MM.1S (cell line): ENCODE measurements at regions not wholly inside any gene's neighbourhood (a gene's known extent, or its start where the extent isn't known, plus 50 kb on each side); places are given as distances from the start of the nearest gene placed in this dataset.

ENCODE experiments used
- DNase-seq: peaks from one replicate; pipeline ENCODE4 v3.0.0-alpha.2; 2015
- H2AFZ ChIP-seq: fragments of 300-600 bp; sonication (generic); 2 replicates; pipeline ENCODE4 v1.6.0; 2016; ENCODE audit warnings: antibody characterized with exemption, low read length
- H3F3A ChIP-seq: fragments of 300-600 bp; sonication (generic); 2 replicates; pipeline ENCODE4 v1.6.1; 2016; ENCODE audit warnings: mild to moderate bottlenecking, antibody characterized with exemption, low read length, moderate library complexity, mixed read lengths; ENCODE audit not compliant: insufficient read depth
- H3K27ac ChIP-seq: fragments of 300-600 bp; sonication (generic); 2 replicates; pipeline ENCODE4 v1.5.1; 2016; ENCODE audit warnings: mild to moderate bottlenecking, low read length
- H3K27me3 ChIP-seq: fragments of 300-600 bp; sonication (generic); replicated peaks from 2 replicates; pipeline ENCODE4 v1.6.0; 2016; ENCODE audit warnings: low read length; ENCODE audit not compliant: insufficient read depth
- H3K36me3 ChIP-seq: fragments of 300-600 bp; sonication (generic); replicated peaks from 2 replicates; pipeline ENCODE4 v1.6.1; 2016; ENCODE audit warnings: mild to moderate bottlenecking, low read length, mixed read lengths; ENCODE audit not compliant: insufficient read depth
- H3K4me1 ChIP-seq: fragments of 300-600 bp; sonication (generic); 2 replicates; pipeline ENCODE4 v1.6.1; 2016; ENCODE audit warnings: low read length, mixed read lengths
- H3K4me2 ChIP-seq: fragments of 300-600 bp; sonication (generic); 2 replicates; pipeline ENCODE4 v1.6.0; 2016; ENCODE audit warnings: low read depth, low read length
- H3K4me3 ChIP-seq: fragments of 300-600 bp; sonication (generic); 2 replicates; pipeline ENCODE4 v1.5.1; 2016; ENCODE audit warnings: low read length, mixed read lengths
- H3K79me2 ChIP-seq: fragments of 300-600 bp; sonication (generic); 2 replicates; pipeline ENCODE4 v1.6.1; 2016; ENCODE audit warnings: mixed run types, low read length, mixed read lengths
- H3K9ac ChIP-seq: fragments of 300-600 bp; sonication (generic); 2 replicates; pipeline ENCODE4 v1.6.1; 2016; ENCODE audit warnings: low read length, mixed read lengths
- H3K9me2 ChIP-seq: fragments of 300-600 bp; sonication (generic); replicated peaks from 2 replicates; pipeline ENCODE4 v1.6.1; 2016; ENCODE audit warnings: mild to moderate bottlenecking, low read length, mixed read lengths; ENCODE audit not compliant: insufficient read depth
- H3K9me3 ChIP-seq: fragments of 300-600 bp; sonication (generic); replicated peaks from 2 replicates; pipeline ENCODE4 v1.6.1; 2016; ENCODE audit warnings: mild to moderate bottlenecking, low read length, mixed read lengths; ENCODE audit not compliant: insufficient read depth
- H4K20me1 ChIP-seq: fragments of 300-600 bp; sonication (generic); 2 replicates; pipeline ENCODE4 v1.6.1; 2016; ENCODE audit warnings: mild to moderate bottlenecking, low read length, moderate library complexity, mixed read lengths; ENCODE audit not compliant: insufficient read depth
- EZH2 ChIP-seq: fragments of 300-600 bp; sonication (generic); optimal IDR thresholded peaks from 2 replicates; pipeline ENCODE3; 2017; ENCODE audit warnings: low read depth, mild to moderate bottlenecking, antibody characterized with exemption, low read length, mixed read lengths
- EZH2phosphoT487 ChIP-seq: fragments of 300-600 bp; sonication (generic); IDR thresholded peaks from 2 replicates; pipeline ENCODE4 v1.6.1; 2018; ENCODE audit warnings: antibody characterized with exemption, low read length
- TF ChIP-seq, protein P1 (sequence below): fragments of 300-600 bp; sonication (generic); IDR thresholded peaks from 2 replicates; pipeline ENCODE4 v1.5.1; 2016; ENCODE audit warnings: antibody characterized with exemption, low read length, mixed read lengths

DNA sequence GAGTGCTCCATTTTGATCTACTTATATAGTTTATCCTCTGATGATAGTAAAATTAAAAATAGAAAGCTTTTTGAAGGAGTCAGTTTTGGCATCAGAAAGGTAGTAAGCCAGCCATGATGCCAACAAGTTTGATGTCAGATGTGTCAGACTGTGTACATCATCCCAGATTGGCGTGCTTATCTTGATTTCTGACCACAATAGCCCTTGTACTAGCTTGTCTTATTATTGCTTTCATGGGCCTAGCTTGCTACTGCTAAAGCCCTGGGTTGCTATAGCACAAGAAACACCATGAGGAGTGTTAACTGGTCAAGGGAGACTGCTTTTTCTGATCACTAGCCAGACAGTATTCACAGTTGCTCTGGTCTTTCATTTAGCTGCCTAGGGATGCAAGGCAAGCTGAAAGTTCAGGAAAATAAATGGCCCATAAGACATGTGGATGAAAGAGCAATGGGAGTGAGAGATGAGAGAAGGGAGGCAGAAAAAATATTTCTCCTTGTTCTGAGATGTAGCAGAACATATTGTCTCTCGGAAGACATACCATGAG lies 1038.5 kb downstream of the JRKL start:
- Histone ChIP-seq H3K4me1 (no peaks in the 10 kb centered on the region), H3F3A (no peaks in the 10 kb centered on the region), H3K27ac (no peak overlapping the region), H2AFZ (no peak overlapping the region), H3K4me2 (no peak overlapping the region), H3K9me3 (no peaks in the 10 kb centered on the region), H3K4me3 (no peak overlapping the region), H3K36me3 (no peaks in the 10 kb centered on the region), H3K9ac (no peak overlapping the region), H4K20me1 (no peaks in the 10 kb centered on the region), H3K79me2 (no peaks in the 10 kb centered on the region), H3K27me3 (no peaks in the 10 kb centered on the region), H3K9me2 (no peaks in the 10 kb centered on the region)
- DNase-seq, result no peak
- TF ChIP-seq EZH2, result no peak
- no peak for TF ChIP-seq EZH2phosphoT487
- TF ChIP-seq, protein P1, sequence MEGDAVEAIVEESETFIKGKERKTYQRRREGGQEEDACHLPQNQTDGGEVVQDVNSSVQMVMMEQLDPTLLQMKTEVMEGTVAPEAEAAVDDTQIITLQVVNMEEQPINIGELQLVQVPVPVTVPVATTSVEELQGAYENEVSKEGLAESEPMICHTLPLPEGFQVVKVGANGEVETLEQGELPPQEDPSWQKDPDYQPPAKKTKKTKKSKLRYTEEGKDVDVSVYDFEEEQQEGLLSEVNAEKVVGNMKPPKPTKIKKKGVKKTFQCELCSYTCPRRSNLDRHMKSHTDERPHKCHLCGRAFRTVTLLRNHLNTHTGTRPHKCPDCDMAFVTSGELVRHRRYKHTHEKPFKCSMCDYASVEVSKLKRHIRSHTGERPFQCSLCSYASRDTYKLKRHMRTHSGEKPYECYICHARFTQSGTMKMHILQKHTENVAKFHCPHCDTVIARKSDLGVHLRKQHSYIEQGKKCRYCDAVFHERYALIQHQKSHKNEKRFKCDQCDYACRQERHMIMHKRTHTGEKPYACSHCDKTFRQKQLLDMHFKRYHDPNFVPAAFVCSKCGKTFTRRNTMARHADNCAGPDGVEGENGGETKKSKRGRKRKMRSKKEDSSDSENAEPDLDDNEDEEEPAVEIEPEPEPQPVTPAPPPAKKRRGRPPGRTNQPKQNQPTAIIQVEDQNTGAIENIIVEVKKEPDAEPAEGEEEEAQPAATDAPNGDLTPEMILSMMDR, result no peak

DNA sequence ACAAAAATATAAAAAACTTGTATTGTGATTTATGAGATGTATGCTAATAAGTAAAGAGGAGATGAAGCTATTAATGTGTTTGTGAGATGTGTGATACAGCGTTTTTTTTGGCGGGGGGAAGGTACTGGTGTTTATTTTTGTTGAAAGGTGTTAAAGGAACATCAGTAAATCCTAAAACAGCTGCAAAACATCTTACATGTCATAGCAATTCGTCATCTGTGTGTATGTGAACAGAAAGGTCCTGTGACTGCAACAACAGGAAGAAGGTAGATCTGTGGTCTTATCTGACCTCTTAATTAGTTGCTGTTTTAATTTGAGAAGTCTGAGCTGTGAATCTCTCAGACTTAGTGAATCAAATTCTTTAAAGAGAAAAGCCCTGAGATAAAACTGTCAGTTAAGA lies 1041.1 kb downstream of the JRKL start:
- H3K4me1 ChIP-seq, result no peaks in the 10 kb centered on the region
- no peaks in the 10 kb centered on the region for H4K20me1 ChIP-seq
- no peaks in the 10 kb centered on the region for H3K79me2 ChIP-seq
- H3F3A ChIP-seq, result no peaks in the 10 kb centered on the region
- no peak for TF ChIP-seq EZH2phosphoT487
- TF ChIP-seq, protein P1, result no peak
- no peak for TF ChIP-seq EZH2
- H3K27ac ChIP-seq, result no peak overlapping the region
- no peak overlapping the region for H3K4me2 ChIP-seq
- no peak overlapping the region for H2AFZ ChIP-seq
- no peak for DNase-seq
- H3K9me2 ChIP-seq, result no peaks in the 10 kb centered on the region
- no peaks in the 10 kb centered on the region for H3K36me3 ChIP-seq
- no peaks in the 10 kb centered on the region for H3K27me3 ChIP-seq
- H3K9me3 ChIP-seq, result no peaks in the 10 kb centered on the region
- no peak overlapping the region for H3K4me3 ChIP-seq
- no peak overlapping the region for H3K9ac ChIP-seq

DNA sequence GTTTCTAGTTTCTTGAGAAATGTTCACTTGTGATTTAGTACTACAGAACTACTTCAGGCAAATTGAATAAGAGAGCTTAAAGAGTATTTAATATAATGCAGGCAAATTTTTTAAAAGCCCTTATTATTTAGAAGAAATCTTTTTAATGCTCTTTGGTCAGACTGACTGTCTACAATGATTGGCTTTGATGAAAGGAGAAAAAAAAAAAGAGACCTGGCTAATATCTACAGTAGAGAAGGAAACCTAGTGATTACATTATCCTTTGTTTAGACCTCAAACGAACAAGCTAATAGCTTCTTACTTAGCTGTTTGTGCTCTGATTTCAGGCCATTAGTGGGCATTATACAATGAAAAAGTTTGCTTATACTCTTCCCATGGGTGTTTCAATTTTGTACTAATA lies 1043.1 kb downstream of the JRKL start:
- TF ChIP-seq EZH2phosphoT487, result no peak
- TF ChIP-seq, protein P1, result no peak
- no peak for TF ChIP-seq EZH2
- no peaks in the 10 kb centered on the region for H3F3A ChIP-seq
- H3K9me3 ChIP-seq, result no peaks in the 10 kb centered on the region

More for the DNA sequence above, 1043.1 kb downstream of the JRKL start:
- H2AFZ ChIP-seq, result no peak overlapping the region
- no peaks in the 10 kb centered on the region for H3K79me2 ChIP-seq
- H3K36me3 ChIP-seq, result no peaks in the 10 kb centered on the region
- no peak for DNase-seq
- no peaks in the 10 kb centered on the region for H3K4me1 ChIP-seq
- no peak overlapping the region for H3K27ac ChIP-seq
- no peak overlapping the region for H3K9ac ChIP-seq
- no peaks in the 10 kb centered on the region for H4K20me1 ChIP-seq
- no peaks in the 10 kb centered on the region for H3K27me3 ChIP-seq
- H3K4me2 ChIP-seq, result no peak overlapping the region
- H3K4me3 ChIP-seq, result no peak overlapping the region
- no peaks in the 10 kb centered on the region for H3K9me2 ChIP-seq
